ENCODE measurements at regions not wholly inside any gene's neighbourhood (a gene's known extent, or its start where the extent isn't known, plus 50 kb on each side); places are given as distances from the start of the nearest gene placed in this dataset.

DNA sequence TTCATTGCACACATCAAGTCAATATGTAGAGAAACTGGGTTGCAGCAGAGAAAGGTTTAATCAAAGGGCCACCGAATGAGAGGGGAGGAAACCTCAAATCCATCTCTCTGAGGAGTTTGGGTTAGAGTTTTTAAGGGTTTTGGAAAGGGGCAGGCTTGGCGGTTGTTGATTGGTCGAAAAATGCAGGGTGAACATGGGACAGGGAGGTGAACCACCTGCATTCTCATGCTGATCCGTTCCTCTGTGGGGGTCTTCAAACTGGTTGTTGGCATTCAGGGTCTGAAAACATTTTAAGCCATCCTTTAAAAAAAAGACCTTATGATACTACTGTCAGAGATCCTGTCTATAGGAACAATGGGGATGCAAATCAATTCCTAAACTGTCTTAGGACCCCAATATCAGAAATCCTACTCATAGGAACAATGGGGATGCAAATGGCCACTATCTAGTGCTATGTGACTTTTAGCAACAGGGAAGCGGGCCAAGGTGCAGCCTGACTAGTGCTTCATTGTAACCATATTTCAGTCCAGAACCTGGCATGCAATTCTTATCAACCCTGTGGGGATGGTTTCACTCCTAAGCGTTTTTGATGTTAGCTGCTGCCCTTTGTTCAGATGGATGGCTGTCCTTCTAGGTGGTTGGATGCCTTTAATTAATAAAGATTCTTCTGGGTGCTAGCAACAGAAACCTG is 120.1 kb upstream of the MGAT5 start:
- no peak overlapping the region for H3K4me3 Mint-ChIP-seq
- ATAC-seq (no peak), DNase-seq (ENCODE audit: low spot score) (no peak)
- no peaks in the 10 kb centered on the region for H3K9me3 Mint-ChIP-seq
- no peaks in the 10 kb centered on the region for H3K27me3 Mint-ChIP-seq
- H3K27ac Mint-ChIP-seq = no peak overlapping the region
- H3K36me3 Mint-ChIP-seq = no peaks in the 10 kb centered on the region
- H3K4me1 Mint-ChIP-seq (ENCODE audit: low read depth in 2 of 2) = peaks cover 22 to 41% of the 10 kb centered on the region in 2 donors

DNA sequence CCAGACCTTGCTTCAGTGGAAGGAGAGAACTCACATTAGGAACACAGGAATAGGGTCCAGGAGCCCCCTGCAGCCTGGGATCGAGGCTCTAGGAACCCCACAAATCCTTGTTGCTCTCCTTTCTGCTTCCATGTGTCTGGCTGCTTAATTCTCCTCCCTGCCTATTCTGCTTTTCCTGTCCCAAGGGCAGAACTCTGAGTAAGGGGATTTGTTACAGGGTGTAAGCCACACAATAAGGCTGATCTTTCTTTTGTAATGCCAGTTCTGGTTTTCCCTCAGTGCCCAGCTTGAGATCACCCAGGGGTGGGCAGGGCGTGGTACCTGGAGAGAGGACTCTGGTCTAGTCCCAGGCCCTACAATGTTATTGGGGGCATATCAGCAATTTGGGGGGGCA is 119.6 kb upstream of the MGAT5 start:
- no peak overlapping the region for H3K4me3 Mint-ChIP-seq
- H3K36me3 Mint-ChIP-seq = no peaks in the 10 kb centered on the region
- DNase-seq (ENCODE audit: low spot score) (no peak), ATAC-seq (no peak)
- H3K27ac Mint-ChIP-seq = no peak overlapping the region
- H3K9me3 Mint-ChIP-seq = no peaks in the 10 kb centered on the region
- H3K27me3 Mint-ChIP-seq = no peaks in the 10 kb centered on the region
- peaks cover 22 to 39% of the 10 kb centered on the region in 2 donors for H3K4me1 Mint-ChIP-seq (ENCODE audit: low read depth in 2 of 2)

DNA sequence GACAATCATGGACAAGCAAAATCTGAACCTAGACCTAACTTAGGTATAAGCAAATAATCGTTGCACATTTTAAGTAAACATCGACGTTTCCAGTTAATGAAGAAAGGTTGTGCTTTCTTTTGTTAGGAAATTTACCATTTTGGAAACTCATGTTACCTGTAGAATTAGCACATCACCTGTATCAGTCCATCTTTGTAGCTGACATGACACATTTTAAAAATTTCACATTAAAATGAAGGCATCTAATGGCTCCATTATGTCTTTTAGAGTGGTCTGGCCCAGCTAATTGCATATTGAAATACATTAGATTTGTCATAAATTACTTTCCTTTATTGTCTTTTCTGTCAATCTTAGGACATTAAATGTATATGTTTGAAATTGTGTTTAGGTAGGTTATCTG is 119.0 kb upstream of the MGAT5 start:
- no peaks in the 10 kb centered on the region for H3K27me3 Mint-ChIP-seq
- peaks cover 22 to 36% of the 10 kb centered on the region in 2 donors for H3K4me1 Mint-ChIP-seq (ENCODE audit: low read depth in 2 of 2)
- no peak overlapping the region for H3K27ac Mint-ChIP-seq
- no peak for ATAC-seq
- H3K4me3 Mint-ChIP-seq = no peak overlapping the region
- H3K36me3 Mint-ChIP-seq = no peaks in the 10 kb centered on the region
- no peaks in the 10 kb centered on the region for H3K9me3 Mint-ChIP-seq
- no peak for DNase-seq (ENCODE audit: low spot score)

DNA sequence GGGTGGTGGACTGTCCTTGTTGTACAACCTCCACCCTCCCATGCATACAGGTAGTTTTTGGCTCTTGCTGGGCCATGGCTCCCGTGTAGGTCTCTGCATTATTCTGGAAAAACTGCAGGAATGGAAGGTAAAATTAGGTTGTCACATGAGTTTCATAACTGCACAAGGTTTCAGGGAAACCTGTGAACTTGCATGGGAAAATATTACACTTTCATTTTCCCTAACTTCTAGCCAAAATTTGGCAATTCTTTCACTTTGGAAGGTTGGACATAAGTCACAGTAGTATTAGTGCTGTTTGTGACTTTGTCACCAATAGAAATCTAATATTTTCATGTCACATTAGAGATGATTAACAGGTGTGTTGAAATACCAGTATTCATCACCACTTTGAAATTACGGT is 118.1 kb upstream of the MGAT5 start:
- no peaks in the 10 kb centered on the region for H3K9me3 Mint-ChIP-seq
- H3K36me3 Mint-ChIP-seq = no peaks in the 10 kb centered on the region
- peaks cover 32 to 43% of the 10 kb centered on the region in 2 donors for H3K4me1 Mint-ChIP-seq (ENCODE audit: low read depth in 2 of 2)
- DNase-seq (ENCODE audit: low spot score) (no peak), ATAC-seq (no peak)
- no peaks in the 10 kb centered on the region for H3K27me3 Mint-ChIP-seq
- no peak overlapping the region for H3K4me3 Mint-ChIP-seq
- no peak overlapping the region for H3K27ac Mint-ChIP-seq

DNA sequence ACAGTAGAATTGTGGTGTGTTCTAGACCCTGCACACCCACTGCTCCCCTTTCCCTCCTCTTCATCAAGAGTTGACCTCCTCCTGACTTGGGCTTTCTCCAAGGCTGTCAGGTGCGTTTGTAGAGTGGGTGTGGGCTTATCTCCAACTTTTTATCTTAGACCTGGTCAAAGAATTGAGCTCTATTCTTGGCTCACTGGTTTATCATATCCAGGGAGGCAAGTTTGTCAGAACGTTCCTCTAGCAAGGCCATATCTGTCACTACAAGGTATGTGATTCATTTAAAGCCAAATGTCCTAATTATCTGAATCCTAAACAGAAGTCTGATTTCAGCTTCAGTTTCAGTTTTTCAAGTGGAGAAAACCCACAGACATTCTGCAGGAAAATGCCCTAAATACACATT is 117.1 kb upstream of the MGAT5 start:
- Mint-ChIP-seq H3K9me3 (no peaks in the 10 kb centered on the region), H3K36me3 (no peaks in the 10 kb centered on the region), H3K4me3 (no peak overlapping the region), H3K27me3 (no peaks in the 10 kb centered on the region), H3K27ac (peak overlapping the region in 1 of 2 donors; percentile 18), H3K4me1 (ENCODE audit: low read depth in 2 of 2) (peaks cover 41 to 50% of the 10 kb centered on the region in 2 donors)
- DNase-seq (ENCODE audit: low spot score) = no peak
- no peak for ATAC-seq

DNA sequence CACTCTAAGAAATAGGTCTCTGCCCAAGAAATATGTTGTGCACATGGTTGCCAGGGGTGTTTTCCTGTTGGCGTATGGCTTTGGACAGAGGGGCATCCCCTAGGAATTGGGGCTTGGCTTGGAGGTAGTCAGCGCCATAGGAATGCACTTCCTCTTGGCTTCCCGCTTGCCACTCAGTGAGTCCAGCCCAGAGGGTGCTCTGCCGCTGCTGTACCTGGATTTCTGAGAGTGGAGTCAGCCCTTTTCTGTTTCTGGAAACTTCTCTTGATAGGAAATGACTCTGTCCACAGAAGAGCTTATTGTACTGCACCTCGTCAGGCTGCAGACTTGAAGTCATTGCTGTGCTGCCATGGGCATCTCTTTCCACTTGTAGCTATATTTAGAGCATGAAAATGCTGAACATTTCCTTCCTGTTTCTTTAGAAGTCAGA is 116.7 kb upstream of the MGAT5 start:
- H3K36me3 Mint-ChIP-seq = no peaks in the 10 kb centered on the region
- no peak for DNase-seq (ENCODE audit: low spot score)
- peak overlapping the region; percentile 32 for H3K4me3 Mint-ChIP-seq
- no peak for ATAC-seq
- H3K27me3 Mint-ChIP-seq = no peaks in the 10 kb centered on the region
- H3K9me3 Mint-ChIP-seq = no peaks in the 10 kb centered on the region
- peaks cover 46 to 53% of the 10 kb centered on the region in 2 donors for H3K4me1 Mint-ChIP-seq (ENCODE audit: low read depth in 2 of 2)
- H3K27ac Mint-ChIP-seq = peak overlapping the region in 1 of 2 donors; percentile 18

DNA sequence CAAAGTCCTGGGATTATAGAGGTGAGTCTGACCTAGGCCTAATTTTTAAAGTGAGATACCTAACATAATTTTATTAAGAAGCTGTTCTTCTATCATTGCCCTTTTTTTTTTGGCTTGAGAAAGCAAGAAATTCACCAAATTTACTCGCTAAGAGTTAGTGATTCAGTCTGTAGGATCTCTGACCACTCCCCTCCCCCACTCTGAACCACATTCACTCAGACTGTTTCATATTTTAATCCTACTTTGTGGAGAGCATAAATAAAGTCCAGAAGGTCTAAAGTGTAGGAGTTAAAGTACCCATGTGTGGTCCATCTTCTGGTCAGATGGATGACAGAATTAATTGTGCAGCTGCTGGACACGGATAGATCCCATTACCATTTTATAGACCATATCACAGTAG is 115.8 kb upstream of the MGAT5 start:
- H3K9me3 Mint-ChIP-seq = no peaks in the 10 kb centered on the region
- DNase-seq (ENCODE audit: low spot score) (no peak), ATAC-seq (no peak)
- H3K27me3 Mint-ChIP-seq = no peaks in the 10 kb centered on the region
- H3K4me3 Mint-ChIP-seq = no peak overlapping the region
- peaks cover 55 to 62% of the 10 kb centered on the region in 2 donors for H3K4me1 Mint-ChIP-seq (ENCODE audit: low read depth in 2 of 2)
- no peaks in the 10 kb centered on the region for H3K36me3 Mint-ChIP-seq
- no peak overlapping the region for H3K27ac Mint-ChIP-seq

DNA sequence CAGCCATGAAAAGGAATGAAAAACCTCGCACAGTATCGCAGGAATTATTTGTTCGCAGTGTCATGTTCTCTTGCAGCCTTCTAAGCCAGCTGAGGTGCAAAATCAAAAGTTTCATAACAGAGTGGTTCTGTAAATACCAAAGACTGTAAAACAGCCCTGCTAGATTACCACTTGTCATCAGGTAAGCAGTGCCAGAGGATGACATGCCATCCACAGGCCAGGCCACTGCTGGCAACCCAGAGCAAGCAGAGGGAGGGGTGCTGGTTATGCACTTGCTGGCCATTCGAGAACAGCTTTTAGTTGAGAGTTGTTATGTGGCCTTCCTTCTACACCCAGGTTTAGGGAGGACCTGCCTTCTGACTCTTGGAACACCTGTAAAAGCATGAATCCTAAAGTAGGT is 114.3 kb upstream of the MGAT5 start:
- Mint-ChIP-seq H3K27ac (no peak overlapping the region), H3K9me3 (no peaks in the 10 kb centered on the region), H3K36me3 (no peaks in the 10 kb centered on the region), H3K4me3 (no peak overlapping the region), H3K27me3 (no peaks in the 10 kb centered on the region), H3K4me1 (ENCODE audit: low read depth in 2 of 2) (peaks cover 65 to 66% of the 10 kb centered on the region in 2 donors)
- ATAC-seq (no peak), DNase-seq (ENCODE audit: low spot score) (no peak)

DNA sequence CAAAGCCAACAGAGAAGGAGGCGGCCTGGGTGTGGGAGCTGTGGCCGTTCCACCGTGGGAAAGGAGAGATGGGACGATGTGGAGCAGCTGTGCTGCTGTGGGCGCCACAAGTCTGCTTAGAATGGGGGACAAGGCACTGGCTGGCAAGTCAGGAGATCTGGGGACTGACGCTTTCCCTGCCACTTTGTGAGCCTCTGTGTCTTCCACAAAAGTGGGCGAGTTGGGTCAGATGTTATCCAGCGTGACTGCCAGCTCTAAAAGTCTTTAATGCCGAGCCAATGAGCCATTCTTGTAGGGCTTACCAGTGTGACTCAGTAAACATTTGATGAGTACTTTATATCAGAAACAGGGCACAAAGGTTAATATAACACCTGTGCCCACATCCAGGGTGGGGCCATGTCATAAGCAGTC is 113.6 kb upstream of the MGAT5 start:
- DNase-seq (ENCODE audit: low spot score) (no peak), ATAC-seq (no peak)
- Mint-ChIP-seq H3K9me3 (no peaks in the 10 kb centered on the region), H3K27me3 (no peaks in the 10 kb centered on the region), H3K36me3 (no peaks in the 10 kb centered on the region), H3K27ac (no peak overlapping the region), H3K4me1 (ENCODE audit: low read depth in 2 of 2) (peaks cover 66 to 69% of the 10 kb centered on the region in 2 donors), H3K4me3 (no peak overlapping the region)

DNA sequence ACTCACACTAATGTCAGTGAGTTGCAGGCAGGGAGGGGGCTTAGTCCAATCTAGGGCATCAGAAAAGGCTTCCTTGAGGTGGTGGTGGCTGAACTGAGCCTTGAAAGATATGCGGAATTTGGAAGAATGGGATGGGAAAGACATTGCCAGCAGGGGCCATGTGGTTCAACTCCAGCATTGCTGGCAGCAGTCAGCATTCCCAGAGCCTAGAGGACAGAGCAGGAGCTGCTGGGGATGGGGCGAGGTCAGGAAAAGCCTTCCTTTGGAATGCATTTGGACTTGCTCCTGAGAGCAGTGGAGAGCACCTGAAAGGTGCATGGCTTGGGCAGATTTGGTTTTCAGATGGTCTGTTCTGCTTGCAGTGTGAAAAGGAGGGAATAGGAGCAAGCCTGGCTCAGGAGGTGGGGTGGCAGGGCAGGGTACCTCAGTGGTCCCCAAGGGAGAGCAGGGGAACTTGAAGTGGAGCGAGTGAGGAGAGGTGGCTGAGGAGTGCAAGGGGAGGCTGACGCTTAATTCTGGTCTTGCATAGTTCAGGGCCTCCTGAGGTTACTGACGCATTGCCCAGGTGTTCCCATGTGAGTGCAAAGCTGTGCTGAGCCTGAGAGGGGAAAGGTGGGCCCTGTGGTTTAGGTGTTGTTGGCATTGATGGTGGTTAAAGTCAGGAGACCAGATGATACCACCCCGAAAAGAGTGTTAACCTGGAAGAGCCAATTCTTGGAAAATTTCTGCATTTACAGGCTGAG is 112.1 kb upstream of the MGAT5 start:
- H3K27ac Mint-ChIP-seq = peak overlapping the region in 1 of 2 donors; percentile 22
- no peaks in the 10 kb centered on the region for H3K27me3 Mint-ChIP-seq
- H3K4me3 Mint-ChIP-seq = no peak overlapping the region
- no peak for ATAC-seq
- H3K36me3 Mint-ChIP-seq = no peaks in the 10 kb centered on the region
- no peak for DNase-seq (ENCODE audit: low spot score)
- peaks cover 68 to 80% of the 10 kb centered on the region in 2 donors for H3K4me1 Mint-ChIP-seq (ENCODE audit: low read depth in 2 of 2)
- no peaks in the 10 kb centered on the region for H3K9me3 Mint-ChIP-seq

DNA sequence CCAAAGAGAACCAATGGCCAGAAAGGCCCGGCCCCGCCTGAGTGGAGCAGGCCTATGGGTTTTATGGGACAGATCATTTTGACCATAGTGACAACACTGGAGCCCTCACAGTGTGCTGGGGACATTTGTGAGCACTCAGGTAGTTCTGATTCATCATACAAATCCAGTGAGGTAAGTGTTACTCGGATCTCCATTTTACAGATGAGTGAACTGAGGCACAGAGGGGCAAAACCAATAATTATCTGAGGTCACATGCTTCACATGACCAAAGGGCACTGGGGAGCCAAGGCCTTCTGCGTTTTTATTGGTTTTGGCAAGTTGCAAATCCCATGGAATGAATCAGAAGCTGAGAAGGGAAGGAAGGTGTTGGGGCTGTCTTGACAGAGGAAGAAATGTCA is 111.5 kb upstream of the MGAT5 start:
- ATAC-seq = no peak
- DNase-seq (ENCODE audit: low spot score) = no peak
- Mint-ChIP-seq H3K36me3 (no peaks in the 10 kb centered on the region), H3K27me3 (no peaks in the 10 kb centered on the region), H3K9me3 (no peaks in the 10 kb centered on the region), H3K4me1 (ENCODE audit: low read depth in 2 of 2) (peaks cover 63 to 74% of the 10 kb centered on the region in 2 donors), H3K27ac (peak overlapping the region in 1 of 2 donors; percentile 22), H3K4me3 (no peak overlapping the region)

DNA sequence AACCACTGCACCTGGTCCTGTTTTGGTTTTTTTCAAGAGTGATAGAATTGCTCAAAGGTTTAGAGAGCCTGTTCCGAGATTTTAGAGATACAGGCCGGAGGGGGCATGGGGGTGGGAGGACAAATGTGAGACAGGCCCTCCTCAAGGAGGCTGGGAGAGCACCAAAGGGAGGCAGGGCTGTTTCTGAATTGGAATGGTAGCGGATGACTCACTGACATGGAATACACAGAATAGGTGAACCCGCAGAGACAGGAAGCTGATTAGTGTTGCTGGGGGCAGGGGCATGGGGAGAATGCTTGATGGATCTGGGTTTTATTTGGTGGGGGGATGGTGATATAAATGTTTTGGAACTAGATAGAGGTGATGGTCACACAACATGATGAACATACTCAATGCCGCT is 111.0 kb upstream of the MGAT5 start:
- Mint-ChIP-seq H3K27me3 (no peaks in the 10 kb centered on the region), H3K4me1 (ENCODE audit: low read depth in 2 of 2) (peaks cover 60 to 74% of the 10 kb centered on the region in 2 donors), H3K4me3 (no peak overlapping the region), H3K27ac (peak overlapping the region in 1 of 2 donors; percentile 27), H3K36me3 (no peaks in the 10 kb centered on the region), H3K9me3 (no peaks in the 10 kb centered on the region)
- ATAC-seq = no peak
- DNase-seq (ENCODE audit: low spot score) = no peak

DNA sequence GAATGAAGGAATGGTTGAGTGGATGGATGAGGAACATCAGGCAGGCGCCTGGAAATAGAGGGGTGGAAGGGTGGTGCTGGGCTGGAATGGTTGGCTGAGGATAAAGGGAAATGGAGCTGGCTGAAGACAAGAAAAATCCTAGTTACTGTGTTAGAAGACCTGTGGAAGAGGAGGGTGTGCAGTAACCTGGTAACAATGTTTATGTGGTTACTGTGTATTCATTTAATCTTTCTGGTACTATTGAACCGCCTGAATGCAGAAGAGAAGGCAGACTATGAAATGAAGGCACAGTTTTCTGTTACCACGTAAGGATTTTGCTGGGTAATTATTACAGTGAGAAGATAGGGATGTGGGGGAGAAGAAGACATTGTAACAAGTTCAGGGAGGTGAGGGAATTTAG is 110.3 kb upstream of the MGAT5 start:
- ATAC-seq (no peak), DNase-seq (ENCODE audit: low spot score) (no peak)
- Mint-ChIP-seq H3K27ac (peak overlapping the region in 1 of 2 donors; percentile 27), H3K27me3 (no peaks in the 10 kb centered on the region), H3K9me3 (no peaks in the 10 kb centered on the region), H3K4me3 (no peak overlapping the region), H3K4me1 (ENCODE audit: low read depth in 2 of 2) (peaks cover 64 to 73% of the 10 kb centered on the region in 2 donors), H3K36me3 (no peaks in the 10 kb centered on the region)

DNA sequence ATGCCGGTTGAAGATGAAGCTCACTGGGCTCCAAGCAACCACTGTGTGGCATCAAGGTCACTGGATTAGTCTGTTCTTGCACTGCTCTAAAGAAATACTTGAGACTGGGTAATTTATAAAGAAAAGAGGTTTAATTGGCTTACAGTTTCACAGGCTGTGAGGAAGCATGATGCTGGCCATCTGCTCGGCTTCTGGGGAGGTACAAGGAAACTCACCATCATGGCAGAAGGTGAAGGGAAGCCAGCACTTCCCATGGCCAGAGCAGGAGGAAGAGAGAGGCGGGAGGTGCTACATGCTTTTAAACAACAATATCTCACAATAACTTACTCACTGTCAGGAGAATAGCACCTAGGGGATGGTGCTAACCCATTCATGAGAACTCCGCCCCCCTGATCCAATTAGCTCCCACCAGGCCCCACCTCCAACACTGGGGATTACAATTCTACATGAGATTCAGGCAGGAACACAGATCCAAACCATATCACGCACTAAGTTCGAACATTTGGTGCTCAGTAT is 109.7 kb upstream of the MGAT5 start:
- DNase-seq (ENCODE audit: low spot score) (no peak), ATAC-seq (no peak)
- Mint-ChIP-seq H3K4me3 (no peak overlapping the region), H3K27me3 (no peaks in the 10 kb centered on the region), H3K36me3 (no peaks in the 10 kb centered on the region), H3K27ac (peak overlapping the region in 1 of 2 donors; percentile 27), H3K9me3 (no peaks in the 10 kb centered on the region), H3K4me1 (ENCODE audit: low read depth in 2 of 2) (peaks cover 58 to 69% of the 10 kb centered on the region in 2 donors)
